B cell (primary cell): ENCODE measurements at regions not wholly inside any gene's neighbourhood (a gene's known extent, or its start where the extent isn't known, plus 50 kb on each side); places are given as distances from the start of the nearest gene placed in this dataset.

Experiments used
- ATAC-seq: fragments of 200-7000 bp; cut with Tn5 transposase; one replicate; pipeline ENCODE4 v1.10.0; 2021; ENCODE audit warnings: low read depth, mild to moderate bottlenecking, moderate number of reproducible peaks, moderate library complexity
- CTCF ChIA-PET: fragments of 350-600 bp; sonication (Branson Sonifier 250); formaldehyde crosslinking; loops from one replicate; lab custom pipeline; 2021; ENCODE audit warnings: antibody characterized with exemption, inconsistent platforms; lab: Charles Lee
- POLR2A ChIA-PET: fragments of 350-600 bp; sonication (Branson Sonifier 250); formaldehyde crosslinking; loops from one replicate; lab custom pipeline; 2021; ENCODE audit warnings: antibody characterized with exemption; lab: Charles Lee
- DNase-seq: peaks from one replicate; pipeline ENCODE4 v3.0.0; 2013
- H2AFZ ChIP-seq: 2 replicates; pipeline ENCODE4 v1.6.1; 2012; ENCODE audit warnings: mild to moderate bottlenecking, low read depth, low read length; ENCODE audit not compliant: insufficient read depth, poor library complexity, severe bottlenecking
- H3K27ac ChIP-seq, 2 donors: 1 replicate in 1 of 2; 2 replicates in 1 of 2; pipeline ENCODE4 v1.5.1; 2012 to 2013; ENCODE audit warnings: low read length in 2 of 2, mild to moderate bottlenecking in 2 of 2, moderate library complexity in 1 of 2
- H3K27me3 ChIP-seq, 4 experiments: fragments of 200-600 bp in 1 of 4; sonication (generic) in 1 of 4; replicated peaks in 1 of 4; 1 replicate in 2 of 4; 2 replicates in 2 of 4; pipeline versions ENCODE4 v1.6.1 to v1.7.0; 2013 to 2016; ENCODE audit warnings: low read length in 3 of 4, mild to moderate bottlenecking in 2 of 4, mixed read lengths in 1 of 4, moderate library complexity in 1 of 4; ENCODE audit not compliant: insufficient read depth in 4 of 4, control insufficient read depth in 3 of 4; ENCODE audit errors: control extremely low read depth in 1 of 4
- H3K36me3 ChIP-seq, 2 experiments: replicated peaks in 1 of 2; 1 replicate in 1 of 2; 2 replicates in 1 of 2; pipeline versions ENCODE4 v1.6.1 to v1.7.1; 2013; ENCODE audit warnings: low read length in 1 of 2; ENCODE audit not compliant: insufficient read depth in 2 of 2, control insufficient read depth in 1 of 2; ENCODE audit errors: control extremely low read depth in 1 of 2, extremely low read depth in 1 of 2
- H3K4me1 ChIP-seq, 2 donors: fragments of 200-600 bp in 1 of 2; sonication (generic) in 1 of 2; 1 replicate in 1 of 2; 2 replicates in 1 of 2; pipeline versions ENCODE4 v1.5.1 to v1.6.1; 2013 to 2017; ENCODE audit warnings: low read length in 2 of 2; ENCODE audit not compliant: control insufficient read depth in 2 of 2, insufficient read depth in 2 of 2
- H3K4me2 ChIP-seq: replicated peaks from 2 replicates; pipeline ENCODE3; 2012; ENCODE audit warnings: mild to moderate bottlenecking, low read depth, low read length; ENCODE audit not compliant: poor library complexity, severe bottlenecking
- H3K4me3 ChIP-seq, 5 experiments: fragments of 200-600 bp in 1 of 5; sonication (generic) in 1 of 5; 1 replicate in 3 of 5; 2 replicates in 2 of 5; pipeline versions ENCODE4 v1.5.1 to v1.7.0; 2011 to 2016; ENCODE audit warnings: low read length in 4 of 5, mild to moderate bottlenecking in 4 of 5, low read depth in 2 of 5, control low read depth in 1 of 5, moderate library complexity in 1 of 5; ENCODE audit not compliant: insufficient read depth in 1 of 5; ENCODE audit errors: control extremely low read depth in 1 of 5, extremely low read depth in 1 of 5
- H3K79me2 ChIP-seq: fragments of 200-600 bp; sonication (generic); one replicate; pipeline ENCODE4 v1.6.0; 2016; ENCODE audit warnings: low read length; ENCODE audit not compliant: control insufficient read depth, insufficient read depth
- H3K9ac ChIP-seq: fragments of 200-600 bp; sonication (generic); 2 replicates; pipeline ENCODE4 v1.6.1; 2017; ENCODE audit warnings: mild to moderate bottlenecking, low read length, moderate library complexity
- H3K9me3 ChIP-seq, 3 donors: one replicate each; pipeline versions ENCODE4 v1.6.1 to v1.7.1; 2013; ENCODE audit warnings: low read length in 2 of 3; ENCODE audit not compliant: control insufficient read depth in 2 of 3, insufficient read depth in 1 of 3; ENCODE audit errors: control extremely low read depth in 1 of 3
- H4K20me1 ChIP-seq: 2 replicates; pipeline ENCODE4 v1.6.0; 2012; ENCODE audit warnings: mild to moderate bottlenecking, low read length; ENCODE audit not compliant: insufficient read depth, control insufficient read depth, poor library complexity, severe bottlenecking
- H3K27ac Mint-ChIP-seq: one replicate; pipeline ENCODE4 v1.8.0; 2021; ENCODE audit warnings: mixed read lengths
- H3K27me3 Mint-ChIP-seq: one replicate; pipeline ENCODE4 v1.8.0; 2021; ENCODE audit warnings: mixed read lengths
- H3K4me1 Mint-ChIP-seq: one replicate; pipeline ENCODE4 v1.8.0; 2021; ENCODE audit warnings: mixed read lengths
- H3K4me3 Mint-ChIP-seq: one replicate; pipeline ENCODE4 v1.8.0; 2021; ENCODE audit warnings: mixed read lengths
- H3K9me3 Mint-ChIP-seq: one replicate; pipeline ENCODE4 v1.8.0; 2022; ENCODE audit warnings: mixed read lengths; ENCODE audit not compliant: insufficient read depth
- EZH2 ChIP-seq: IDR thresholded peaks from 2 replicates; pipeline ENCODE4 v1.6.1; 2012; ENCODE audit warnings: borderline replicate concordance, low read depth, mild to moderate bottlenecking, moderate library complexity, low read length; ENCODE audit not compliant: insufficient read depth, poor library complexity, severe bottlenecking
- WGBS: methylation state at CpG from one replicate; pipeline ENCODE4 v1.1.5; 2013; ENCODE audit warnings: missing lambda C conversion rate; ENCODE audit not compliant: insufficient coverage; 5-methylcytosine and 5-hydroxymethylcytosine counted together
- intact Hi-C: fragments of 100-400 bp; cut with micrococcal nuclease; formaldehyde crosslinking; loops from one replicate; pipeline ENCODE4 v1.10.0; 2022
- TF ChIP-seq, protein P1 (sequence below): fragments of 200-600 bp; IDR thresholded peaks from one replicate; pipeline ENCODE4 v1.8.0; 2022; ENCODE audit warnings: antibody characterized with exemption, mild to moderate bottlenecking

DNA sequence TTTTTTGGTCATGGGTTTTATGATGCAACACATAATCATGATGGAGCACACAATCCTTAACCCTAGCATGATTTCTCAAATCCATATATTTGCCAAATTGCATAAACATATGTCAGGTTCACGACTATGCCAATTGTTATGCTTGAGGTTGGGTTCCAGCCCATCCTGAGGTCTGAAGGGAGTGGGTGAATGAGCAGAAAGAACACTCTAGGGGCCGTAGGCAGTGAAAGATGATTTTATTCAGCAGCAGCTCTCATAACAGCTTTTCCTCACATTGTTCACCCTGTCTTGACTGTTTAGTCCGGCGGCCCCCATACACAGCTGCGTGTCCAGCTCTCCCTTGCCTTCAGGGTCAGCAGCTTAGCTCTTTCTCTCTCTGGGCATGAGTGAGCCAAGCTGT is 627.7 kb downstream of the PLA2G4A start:
- H3K4me3 ChIP-seq = no peak overlapping the region
- intact Hi-C loops = no loop called here
- Mint-ChIP-seq H3K27ac (no peak overlapping the region), H3K4me1 (no peaks in the 10 kb centered on the region), H3K27me3 (no peaks in the 10 kb centered on the region), H3K4me3 (no peak overlapping the region), H3K9me3 (peaks cover 3% of the 10 kb centered on the region)
- H3K9me3 ChIP-seq = no peaks in the 10 kb centered on the region
- no peaks in the 10 kb centered on the region for H3K4me1 ChIP-seq
- H4K20me1 ChIP-seq = no peaks in the 10 kb centered on the region
- no peaks in the 10 kb centered on the region for H3K36me3 ChIP-seq
- H3K9ac ChIP-seq = no peak overlapping the region
- no peak for ATAC-seq
- no peak overlapping the region for H3K4me2 ChIP-seq
- WGBS = 96% methylated on average over 3 of the region's 5 CpGs
- H2AFZ ChIP-seq = no peak overlapping the region
- no peak overlapping the region for H3K27ac ChIP-seq
- no peaks in the 10 kb centered on the region for H3K79me2 ChIP-seq
- ChIA-PET CTCF (no interaction called here), POLR2A (no interaction called here)
- TF ChIP-seq, protein P1, sequence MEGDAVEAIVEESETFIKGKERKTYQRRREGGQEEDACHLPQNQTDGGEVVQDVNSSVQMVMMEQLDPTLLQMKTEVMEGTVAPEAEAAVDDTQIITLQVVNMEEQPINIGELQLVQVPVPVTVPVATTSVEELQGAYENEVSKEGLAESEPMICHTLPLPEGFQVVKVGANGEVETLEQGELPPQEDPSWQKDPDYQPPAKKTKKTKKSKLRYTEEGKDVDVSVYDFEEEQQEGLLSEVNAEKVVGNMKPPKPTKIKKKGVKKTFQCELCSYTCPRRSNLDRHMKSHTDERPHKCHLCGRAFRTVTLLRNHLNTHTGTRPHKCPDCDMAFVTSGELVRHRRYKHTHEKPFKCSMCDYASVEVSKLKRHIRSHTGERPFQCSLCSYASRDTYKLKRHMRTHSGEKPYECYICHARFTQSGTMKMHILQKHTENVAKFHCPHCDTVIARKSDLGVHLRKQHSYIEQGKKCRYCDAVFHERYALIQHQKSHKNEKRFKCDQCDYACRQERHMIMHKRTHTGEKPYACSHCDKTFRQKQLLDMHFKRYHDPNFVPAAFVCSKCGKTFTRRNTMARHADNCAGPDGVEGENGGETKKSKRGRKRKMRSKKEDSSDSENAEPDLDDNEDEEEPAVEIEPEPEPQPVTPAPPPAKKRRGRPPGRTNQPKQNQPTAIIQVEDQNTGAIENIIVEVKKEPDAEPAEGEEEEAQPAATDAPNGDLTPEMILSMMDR = no peak
- no peak for TF ChIP-seq EZH2
- no peaks in the 10 kb centered on the region for H3K27me3 ChIP-seq
- no peak for DNase-seq

- no peak for TF ChIP-seq EZH2
- TF ChIP-seq, protein P1 = no peak
- no CpG with 5 or more reads among the region's 3 CpGs for WGBS
- H3K4me2 ChIP-seq = no peak overlapping the region
- no peaks in the 10 kb centered on the region for H3K36me3 ChIP-seq
- no peak overlapping the region for H3K4me3 Mint-ChIP-seq
- no peak for DNase-seq
- no peak overlapping the region for H3K27ac Mint-ChIP-seq
- ChIA-PET POLR2A (no interaction called here), CTCF (no interaction called here)
- H3K9me3 Mint-ChIP-seq = peaks cover 12% of the 10 kb centered on the region
- H3K79me2 ChIP-seq = no peaks in the 10 kb centered on the region
- H3K27me3 ChIP-seq = no peaks in the 10 kb centered on the region
- H3K9me3 ChIP-seq = peaks cover 0 to 5% (median 3%) of the 10 kb centered on the region in 3 donors
- H3K9ac ChIP-seq = no peak overlapping the region
- no peaks in the 10 kb centered on the region for H3K4me1 ChIP-seq
- ATAC-seq = no peak
- no peaks in the 10 kb centered on the region for H3K27me3 Mint-ChIP-seq
- no peaks in the 10 kb centered on the region for H4K20me1 ChIP-seq
- no peak overlapping the region for H2AFZ ChIP-seq
- H3K4me1 Mint-ChIP-seq = no peaks in the 10 kb centered on the region
- H3K4me3 ChIP-seq = no peak overlapping the region
- no peak overlapping the region for H3K27ac ChIP-seq
- intact Hi-C loops = no loop called here
Measured at GRCh38 chr1:187460093-187460492, 631.3 kb downstream of the PLA2G4A start.
